Endodermal cell (in vitro differentiated cells): ENCODE measurements at regions not wholly inside any gene's neighbourhood (a gene's known extent, or its start where the extent isn't known, plus 50 kb on each side); places are given as distances from the start of the nearest gene placed in this dataset.
"Not testable (repeated sequence)": the region's sequence is repeated elsewhere in the genome, so short reads cannot be mapped to it uniquely, and the experiment has no call there.

ENCODE experiments used
- DNase-seq: peaks from one replicate; pipeline ENCODE4 v3.0.0-alpha.2; 2017
- H3K27ac ChIP-seq: 2 replicates; pipeline ENCODE4 v1.5.1; 2013; ENCODE audit warnings: mild to moderate bottlenecking, low read depth, low read length, moderate library complexity
- H3K27me3 ChIP-seq: 2 replicates; pipeline ENCODE4 v1.6.1; 2013; ENCODE audit warnings: mild to moderate bottlenecking, low read length, moderate library complexity; ENCODE audit not compliant: insufficient read depth, control insufficient read depth, poor library complexity, severe bottlenecking
- H3K36me3 ChIP-seq: 2 replicates; pipeline ENCODE4 v1.7.0; 2013; ENCODE audit warnings: mild to moderate bottlenecking, low read length, moderate library complexity; ENCODE audit not compliant: control insufficient read depth, insufficient read depth
- H3K4me1 ChIP-seq: one replicate; pipeline ENCODE4 v1.7.0; 2013; ENCODE audit warnings: low read length; ENCODE audit not compliant: control insufficient read depth, insufficient read depth
- H3K4me3 ChIP-seq: 2 replicates; pipeline ENCODE4 v1.5.1; 2013; ENCODE audit warnings: mild to moderate bottlenecking, low read length, moderate library complexity
- H3K9ac ChIP-seq: 2 replicates; pipeline ENCODE4 v1.6.1; 2013; ENCODE audit warnings: mild to moderate bottlenecking, low read length, moderate library complexity; ENCODE audit not compliant: poor library complexity, severe bottlenecking; ENCODE audit errors: extremely low read depth
- H3K9me3 ChIP-seq: 2 replicates; pipeline ENCODE4 v1.6.1; 2013; ENCODE audit warnings: mild to moderate bottlenecking, low read length, moderate library complexity; ENCODE audit not compliant: control insufficient read depth
- H3K27ac Mint-ChIP-seq: 2 replicates; pipeline ENCODE4 v1.8.0; 2020; ENCODE audit warnings: mixed read lengths
- H3K27me3 Mint-ChIP-seq: 2 replicates; pipeline ENCODE4 v1.8.0; 2021; ENCODE audit warnings: mild to moderate bottlenecking, mixed read lengths; ENCODE audit not compliant: insufficient read depth
- H3K36me3 Mint-ChIP-seq: 2 replicates; pipeline ENCODE4 v1.8.0; 2020; ENCODE audit warnings: low read depth, mixed read lengths
- H3K4me1 Mint-ChIP-seq: 2 replicates; pipeline ENCODE4 v1.8.0; 2020; ENCODE audit warnings: mixed read lengths
- H3K4me3 Mint-ChIP-seq: 2 replicates; pipeline ENCODE4 v1.8.0; 2020; ENCODE audit warnings: mild to moderate bottlenecking, moderate library complexity, mixed read lengths
- H3K9me3 Mint-ChIP-seq: 2 replicates; pipeline ENCODE4 v1.8.0; 2020; ENCODE audit warnings: mild to moderate bottlenecking, mixed read lengths
- WGBS, 2 experiments: methylation state at CpG; one replicate each; pipeline versions ENCODE4 v1.1.5 to v1.1.7; 2013; ENCODE audit warnings: missing lambda C conversion rate in 2 of 2, mixed read lengths in 1 of 2; ENCODE audit not compliant: insufficient coverage in 1 of 2, insufficient read length in 1 of 2; 5-methylcytosine and 5-hydroxymethylcytosine counted together
- TF ChIP-seq, protein P1 (sequence below): fragments of 200-600 bp; sonication (generic); conservative IDR thresholded peaks from 2 replicates; pipeline ENCODE4 v1.5.0; 2021; ENCODE audit warnings: antibody characterized with exemption, mild to moderate bottlenecking

DNA sequence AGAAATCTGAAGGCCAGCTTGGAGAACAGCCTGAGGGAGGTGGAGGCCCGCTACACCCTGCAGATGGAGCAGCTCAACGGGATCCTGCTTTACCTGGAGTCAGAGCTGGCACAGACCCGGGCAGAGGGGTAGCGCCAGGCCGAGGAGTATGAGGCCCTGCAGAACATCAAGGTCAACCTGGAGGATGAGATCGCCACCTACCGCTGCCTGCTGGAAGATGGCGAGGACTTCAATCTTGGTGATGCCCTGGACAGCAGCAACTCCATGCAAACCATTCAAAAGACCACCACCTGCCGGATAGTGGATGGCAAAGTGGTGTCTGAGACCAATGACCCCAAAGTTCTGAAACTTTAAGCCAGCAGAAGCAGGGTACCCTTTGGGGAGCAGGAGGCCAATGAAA lies 318.4 kb downstream of the ZFHX3 start:
- not testable (repeated sequence) for H3K4me1 Mint-ChIP-seq, H3K36me3 Mint-ChIP-seq, H3K9me3 ChIP-seq, H3K4me3 Mint-ChIP-seq, H3K27me3 ChIP-seq, H3K27me3 Mint-ChIP-seq, H3K4me3 ChIP-seq, H3K27ac Mint-ChIP-seq, H3K4me1 ChIP-seq, H3K27ac ChIP-seq, H3K9ac ChIP-seq, H3K36me3 ChIP-seq
- 91 to 96% methylated on average over 7 to 9 of the region's 9 CpGs for WGBS, 2 experiments
- DNase-seq: peak; percentile 70
- TF ChIP-seq, protein P1, sequence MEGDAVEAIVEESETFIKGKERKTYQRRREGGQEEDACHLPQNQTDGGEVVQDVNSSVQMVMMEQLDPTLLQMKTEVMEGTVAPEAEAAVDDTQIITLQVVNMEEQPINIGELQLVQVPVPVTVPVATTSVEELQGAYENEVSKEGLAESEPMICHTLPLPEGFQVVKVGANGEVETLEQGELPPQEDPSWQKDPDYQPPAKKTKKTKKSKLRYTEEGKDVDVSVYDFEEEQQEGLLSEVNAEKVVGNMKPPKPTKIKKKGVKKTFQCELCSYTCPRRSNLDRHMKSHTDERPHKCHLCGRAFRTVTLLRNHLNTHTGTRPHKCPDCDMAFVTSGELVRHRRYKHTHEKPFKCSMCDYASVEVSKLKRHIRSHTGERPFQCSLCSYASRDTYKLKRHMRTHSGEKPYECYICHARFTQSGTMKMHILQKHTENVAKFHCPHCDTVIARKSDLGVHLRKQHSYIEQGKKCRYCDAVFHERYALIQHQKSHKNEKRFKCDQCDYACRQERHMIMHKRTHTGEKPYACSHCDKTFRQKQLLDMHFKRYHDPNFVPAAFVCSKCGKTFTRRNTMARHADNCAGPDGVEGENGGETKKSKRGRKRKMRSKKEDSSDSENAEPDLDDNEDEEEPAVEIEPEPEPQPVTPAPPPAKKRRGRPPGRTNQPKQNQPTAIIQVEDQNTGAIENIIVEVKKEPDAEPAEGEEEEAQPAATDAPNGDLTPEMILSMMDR: peak; percentile 53
- peaks cover 13% of the 10 kb centered on the region for H3K9me3 Mint-ChIP-seq

DNA sequence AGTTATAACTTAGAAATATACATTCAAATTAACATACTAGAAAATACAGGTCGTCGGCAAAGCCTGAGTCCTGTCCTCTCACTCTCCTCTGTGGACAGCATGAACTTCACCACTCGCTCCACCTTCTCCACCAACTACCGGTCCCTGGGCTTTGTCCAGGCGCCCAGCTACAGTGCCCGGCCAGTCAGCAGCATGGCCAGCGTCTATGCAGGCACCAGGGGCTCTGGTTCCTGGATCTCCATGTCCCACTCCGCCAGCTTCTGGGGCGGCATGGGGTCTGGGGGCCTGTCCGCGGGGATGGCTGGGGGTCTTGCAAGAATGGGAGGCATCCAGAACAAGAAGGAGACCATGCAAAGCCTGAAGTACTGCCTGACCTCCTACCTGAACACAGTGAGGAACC lies 319.4 kb downstream of the ZFHX3 start:
- Histone ChIP-seq H3K4me3 (no peak overlapping the region), H3K27me3 (no peaks in the 10 kb centered on the region), H3K27ac (no peak overlapping the region), H3K36me3 (no peaks in the 10 kb centered on the region), H3K9me3 (peaks cover 4% of the 10 kb centered on the region), H3K9ac (no peak overlapping the region), H3K4me1 (no peaks in the 10 kb centered on the region)
- TF ChIP-seq, protein P1: no peak
- H3K27ac Mint-ChIP-seq: no peak overlapping the region
- peaks cover 13% of the 10 kb centered on the region for H3K9me3 Mint-ChIP-seq
- peaks cover 3% of the 10 kb centered on the region for H3K4me1 Mint-ChIP-seq
- no peaks in the 10 kb centered on the region for H3K27me3 Mint-ChIP-seq
- 96 to 97% methylated on average over 7 to 11 of the region's 11 CpGs for WGBS, 2 experiments
- no peak for DNase-seq
- H3K4me3 Mint-ChIP-seq: no peak overlapping the region
- peaks cover 1% of the 10 kb centered on the region for H3K36me3 Mint-ChIP-seq

DNA sequence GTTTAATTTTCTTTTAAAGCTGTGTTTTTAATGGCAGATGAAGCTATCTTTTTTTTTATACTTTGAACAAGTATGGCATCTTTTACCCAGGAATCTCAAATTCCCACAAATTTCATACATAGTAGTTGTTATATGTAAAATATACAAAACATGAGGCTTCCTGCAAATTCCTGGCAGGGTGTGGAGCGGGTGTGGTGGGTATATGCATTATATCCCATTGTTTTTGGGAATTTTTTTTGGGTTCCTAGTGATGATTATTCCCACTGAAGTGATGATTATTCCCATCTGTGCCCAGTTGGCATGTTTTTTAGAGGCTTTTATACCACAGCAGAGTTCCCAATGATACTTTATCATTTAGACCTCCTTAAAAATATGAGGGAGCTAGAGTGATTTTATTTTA lies 320.4 kb downstream of the ZFHX3 start:
- no peaks in the 10 kb centered on the region for H3K27me3 Mint-ChIP-seq
- WGBS, 2 experiments: 100% methylated on average over 1 of the region's 1 CpG; no CpG with 5 or more reads in 1 of the 2 experiments

More for the DNA sequence above, 320.4 kb downstream of the ZFHX3 start:
- no peak overlapping the region for H3K27ac Mint-ChIP-seq
- H3K4me1 Mint-ChIP-seq: peaks cover 12% of the 10 kb centered on the region
- TF ChIP-seq, protein P1: no peak
- H3K27ac ChIP-seq: no peak overlapping the region
- H3K27me3 ChIP-seq: no peaks in the 10 kb centered on the region
- no peaks in the 10 kb centered on the region for H3K36me3 ChIP-seq
- no peak for DNase-seq
- H3K4me1 ChIP-seq: peaks cover 1% of the 10 kb centered on the region
- H3K9ac ChIP-seq: no peak overlapping the region
- H3K36me3 Mint-ChIP-seq: peaks cover 1% of the 10 kb centered on the region
- H3K4me3 Mint-ChIP-seq: no peak overlapping the region
- H3K4me3 ChIP-seq: no peak overlapping the region
- peaks cover 4% of the 10 kb centered on the region for H3K9me3 ChIP-seq
- peaks cover 13% of the 10 kb centered on the region for H3K9me3 Mint-ChIP-seq
